ENCODE measurements at regions not wholly inside any gene's neighbourhood (a gene's known extent, or its start where the extent isn't known, plus 50 kb on each side); places are given as distances from the start of the nearest gene placed in this dataset.

- no peak for FAIRE-seq
- intact Hi-C loops (cut with micrococcal nuclease; ENCODE audit: unreplicated experiment): no loop called here
- ChIA-PET POLR2A (no interaction called here), CTCF (no interaction called here), RAD21 (ENCODE audit: unreplicated experiment) (no interaction called here), SMC1A (ENCODE audit: uncharacterized antibody, unreplicated experiment) (no interaction called here)
- Histone ChIP-seq H3K27ac (ENCODE audit: control insufficient read depth, insufficient read depth) (no peak overlapping the region), H3K36me3 (ENCODE audit: control insufficient read depth in 2 of 2, insufficient read depth in 2 of 2, low read length in 1 of 2) (no peaks in the 10 kb centered on the region), H3K4me3 (no peak overlapping the region), H3K79me2 (ENCODE audit: control insufficient read depth, insufficient read depth, low read length) (no peaks in the 10 kb centered on the region), H3K27me3 (replicated peaks in 1 of 2; ENCODE audit: control insufficient read depth in 2 of 2, insufficient read depth in 2 of 2, low read length in 1 of 2) (peaks cover 0 to 3% of the 10 kb centered on the region in 2 experiments; a peak in 2 of 4 replicates), H3K9me3 (replicated peaks; ENCODE audit: control insufficient read depth, insufficient read depth, low read length) (no peaks in the 10 kb centered on the region), H3K4me2 (ENCODE audit: control insufficient read depth, insufficient read depth) (no peak overlapping the region), H4K20me1 (ENCODE audit: control insufficient read depth, insufficient read depth) (no peaks in the 10 kb centered on the region), H3K4me1 (ENCODE audit: control insufficient read depth, insufficient read depth, low read length) (no peaks in the 10 kb centered on the region), H2AFZ (ENCODE audit: control insufficient read depth, low read depth, low read length) (no peak overlapping the region), H3K9ac (ENCODE audit: control insufficient read depth, insufficient read depth, low read length) (no peak overlapping the region)
- WGBS (ENCODE audit: insufficient coverage, insufficient replicate concordance, low lambda C conversion rate, missing lambda C conversion rate): 1% methylated on average over 8 of the region's 8 CpGs
- TF ChIP-seq PAX8 (IDR thresholded peaks at IDR 0.05) (no peak), KLF5 (IDR thresholded peaks at IDR 0.05; ENCODE audit: partially characterized antibody) (no peak), CBX5 (IDR thresholded peaks at IDR 0.05; ENCODE audit: low read depth) (no peak), POU2F2 (IDR thresholded peaks at IDR 0.05; ENCODE audit: borderline replicate concordance, low read depth, low read length) (no peak), ZNF217 (IDR thresholded peaks at IDR 0.05) (no peak), HCFC1 (IDR thresholded peaks at IDR 0.05; ENCODE audit: low read length) (no peak), EZH2 (IDR thresholded peaks at IDR 0.05; ENCODE audit: borderline replicate concordance, control insufficient read depth, low read depth, low read length) (no peak), PRDM15 (CRISPR knock-in tag; IDR thresholded peaks at IDR 0.05) (no peak), JUNB (IDR thresholded peaks at IDR 0.05) (no peak), FOXK2 (IDR thresholded peaks at IDR 0.05) (no peak), ASH2L (IDR thresholded peaks at IDR 0.05; ENCODE audit: borderline replicate concordance, low read depth) (no peak), SUZ12 (IDR thresholded peaks at IDR 0.05; ENCODE audit: unreplicated experiment) (no peak)
- ATAC-seq: no peak
- no TSS peak for BruUV-seq (replicated peaks)
- in situ Hi-C loops (cut with MboI): no loop called here
- no peak for DNase-seq (ENCODE audit: low read depth, low spot score)
These were observed 117.9 kb downstream of the MATN1 start for GRCh38 chr1:30605441-30605920.
